ENCODE measurements at regions not wholly inside any gene's neighbourhood (a gene's known extent, or its start where the extent isn't known, plus 50 kb on each side); places are given as distances from the start of the nearest gene placed in this dataset.
"Not testable (repeated sequence)": the region's sequence is repeated elsewhere in the genome, so short reads cannot be mapped to it uniquely, and the experiment has no call there.

DNA sequence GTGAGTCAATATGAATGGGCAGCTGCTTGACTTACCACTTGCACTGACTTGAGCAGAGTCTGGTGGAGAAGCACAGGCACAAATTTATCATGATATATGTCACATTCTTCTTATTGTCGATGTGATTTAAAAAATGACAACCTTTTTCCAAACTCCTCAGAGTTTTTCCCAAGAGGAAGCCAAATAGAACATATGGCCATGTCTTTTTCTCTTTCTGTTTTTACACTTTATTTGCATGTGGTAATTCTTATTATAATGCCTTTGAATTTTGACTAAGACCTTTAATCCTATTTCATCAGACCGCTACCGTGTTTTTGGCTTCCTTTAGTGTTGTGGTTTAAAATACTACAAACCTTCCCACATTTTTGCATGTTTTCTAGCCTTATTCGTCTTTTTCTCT is 666.2 kb downstream of the PDCD6IP start:
- no peak for DNase-seq (ENCODE audit: low read depth in 2 of 2)
- no peak overlapping the region for H3K4me3 ChIP-seq (replicated peaks in 1 of 2; ENCODE audit: low read depth in 2 of 2, low read length in 2 of 2)
- TF ChIP-seq, protein P1, sequence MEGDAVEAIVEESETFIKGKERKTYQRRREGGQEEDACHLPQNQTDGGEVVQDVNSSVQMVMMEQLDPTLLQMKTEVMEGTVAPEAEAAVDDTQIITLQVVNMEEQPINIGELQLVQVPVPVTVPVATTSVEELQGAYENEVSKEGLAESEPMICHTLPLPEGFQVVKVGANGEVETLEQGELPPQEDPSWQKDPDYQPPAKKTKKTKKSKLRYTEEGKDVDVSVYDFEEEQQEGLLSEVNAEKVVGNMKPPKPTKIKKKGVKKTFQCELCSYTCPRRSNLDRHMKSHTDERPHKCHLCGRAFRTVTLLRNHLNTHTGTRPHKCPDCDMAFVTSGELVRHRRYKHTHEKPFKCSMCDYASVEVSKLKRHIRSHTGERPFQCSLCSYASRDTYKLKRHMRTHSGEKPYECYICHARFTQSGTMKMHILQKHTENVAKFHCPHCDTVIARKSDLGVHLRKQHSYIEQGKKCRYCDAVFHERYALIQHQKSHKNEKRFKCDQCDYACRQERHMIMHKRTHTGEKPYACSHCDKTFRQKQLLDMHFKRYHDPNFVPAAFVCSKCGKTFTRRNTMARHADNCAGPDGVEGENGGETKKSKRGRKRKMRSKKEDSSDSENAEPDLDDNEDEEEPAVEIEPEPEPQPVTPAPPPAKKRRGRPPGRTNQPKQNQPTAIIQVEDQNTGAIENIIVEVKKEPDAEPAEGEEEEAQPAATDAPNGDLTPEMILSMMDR (IDR thresholded peaks at IDR 0.05; ENCODE audit: low read depth, low read length): no peak

DNA sequence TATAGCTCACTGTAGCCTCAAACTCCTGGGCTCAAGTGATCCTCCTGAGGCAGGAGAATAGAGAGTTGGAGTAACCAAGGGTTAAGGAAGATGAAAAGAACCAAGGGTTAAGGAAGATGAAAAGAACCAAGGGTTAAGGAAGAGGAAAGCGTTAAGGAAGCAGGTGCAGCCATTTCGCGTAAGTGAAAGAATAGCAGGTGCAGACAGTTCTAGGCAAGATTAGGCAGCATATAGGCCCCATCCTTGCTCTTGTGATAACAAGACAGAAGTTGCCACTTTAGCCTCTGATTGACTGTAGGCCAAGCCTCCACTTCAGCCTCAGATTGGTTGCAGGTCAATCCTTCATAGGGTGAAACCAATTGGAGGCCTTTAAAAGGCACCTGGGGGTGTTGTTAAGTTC is 677.4 kb downstream of the PDCD6IP start:
- TF ChIP-seq, protein P1 (IDR thresholded peaks at IDR 0.05; ENCODE audit: low read depth, low read length): no peak
- DNase-seq (ENCODE audit: low read depth in 2 of 2): no peak
- no peak overlapping the region for H3K4me3 ChIP-seq (replicated peaks in 1 of 2; ENCODE audit: low read depth in 2 of 2, low read length in 2 of 2)

DNA sequence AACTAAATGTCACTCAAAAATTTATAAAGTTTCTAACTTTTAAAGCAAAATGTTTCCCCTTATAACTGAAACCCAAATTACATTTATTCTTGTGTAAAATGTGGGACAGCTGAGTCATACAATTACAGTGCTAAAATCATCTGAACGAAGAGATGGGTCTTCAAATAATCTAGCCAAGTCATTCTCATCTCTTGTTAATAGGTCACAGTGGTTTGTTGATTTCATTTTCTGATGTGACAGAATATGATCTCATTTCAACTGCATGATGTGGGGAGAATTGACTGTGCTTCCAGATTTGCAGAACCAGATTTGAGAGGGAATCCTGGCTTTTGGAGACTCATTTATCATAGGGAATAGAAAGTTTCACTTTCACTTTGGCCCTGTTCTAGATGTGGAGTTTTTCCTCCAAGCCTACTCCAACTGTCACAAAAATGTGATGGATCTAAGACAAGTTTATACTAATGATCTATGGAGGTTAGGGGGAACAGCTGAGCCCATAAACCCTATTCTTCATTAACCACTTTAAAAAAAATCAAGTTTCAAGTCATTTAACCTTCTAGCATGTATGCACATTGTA is 685.0 kb downstream of the PDCD6IP start:
- peak in 1 of 2 donors; percentile 5 for DNase-seq (ENCODE audit: low read depth in 2 of 2)
- peak overlapping the region in 1 of 2 donors; percentile 4 for H3K4me3 ChIP-seq (replicated peaks in 1 of 2; ENCODE audit: low read depth in 2 of 2, low read length in 2 of 2)
- TF ChIP-seq, protein P1 (IDR thresholded peaks at IDR 0.05; ENCODE audit: low read depth, low read length): no peak

DNA sequence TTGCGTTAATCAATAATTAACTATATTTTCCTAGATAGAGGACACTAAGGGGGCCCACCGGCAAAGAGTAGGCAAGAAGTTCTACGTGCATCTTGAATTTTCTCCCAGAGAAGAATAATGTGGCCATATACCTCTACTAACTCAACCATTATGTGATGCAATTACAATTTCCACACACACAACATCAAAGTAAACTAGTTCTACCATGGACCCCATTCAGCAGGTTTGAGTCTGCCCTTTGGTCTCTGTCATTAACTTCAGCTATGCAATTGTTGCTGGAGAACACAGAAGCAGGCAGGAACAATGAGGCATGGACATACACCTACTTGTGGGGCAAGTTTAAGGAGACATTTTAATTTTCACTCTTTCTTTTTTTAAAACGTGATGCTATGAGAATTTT is 705.9 kb downstream of the PDCD6IP start:
- no peak overlapping the region for H3K4me3 ChIP-seq (replicated peaks in 1 of 2; ENCODE audit: low read depth in 2 of 2, low read length in 2 of 2)
- DNase-seq (ENCODE audit: low read depth in 2 of 2): no peak
- TF ChIP-seq, protein P1 (IDR thresholded peaks at IDR 0.05; ENCODE audit: low read depth, low read length): no peak

DNA sequence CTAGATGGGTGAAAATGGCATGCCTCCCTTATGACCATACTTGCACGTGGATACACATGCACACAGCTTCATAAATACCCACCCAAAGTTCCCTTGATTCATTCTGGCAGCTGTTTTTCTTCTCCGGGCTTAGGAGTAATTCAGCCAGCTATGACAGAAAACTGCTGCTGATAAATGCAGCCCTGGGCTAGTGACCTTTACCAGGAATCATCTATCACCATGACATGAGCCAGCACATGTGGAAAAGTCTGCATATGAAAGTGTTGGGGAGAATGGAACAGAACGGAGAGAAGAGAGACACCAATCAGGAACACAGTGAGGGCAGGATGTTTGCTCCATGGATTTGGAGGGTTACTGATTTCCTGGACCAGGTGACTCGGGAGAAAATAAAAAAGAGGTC is 706.3 kb downstream of the PDCD6IP start:
- TF ChIP-seq, protein P1 (IDR thresholded peaks at IDR 0.05; ENCODE audit: low read depth, low read length): no peak
- no peak for DNase-seq (ENCODE audit: low read depth in 2 of 2)
- no peak overlapping the region for H3K4me3 ChIP-seq (replicated peaks in 1 of 2; ENCODE audit: low read depth in 2 of 2, low read length in 2 of 2)

DNA sequence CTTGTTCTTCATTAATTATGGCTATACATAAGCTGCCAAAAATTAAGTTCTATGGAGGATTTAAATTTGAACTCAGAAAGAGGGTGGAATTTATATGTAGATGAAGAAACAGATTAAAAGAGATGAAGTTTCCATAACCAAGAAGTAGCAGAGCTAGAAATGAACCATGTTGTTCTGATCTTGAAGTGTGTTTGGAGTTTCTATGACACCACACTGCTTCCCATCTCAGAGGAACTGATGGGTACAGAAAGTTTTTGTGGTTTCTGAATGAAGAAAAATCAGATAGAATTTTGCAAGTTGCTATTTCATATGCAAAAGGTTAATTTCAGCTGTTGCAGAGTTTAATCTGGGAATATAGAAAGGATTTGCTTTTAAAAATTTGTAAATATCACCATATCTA is 710.3 kb downstream of the PDCD6IP start:
- no peak for DNase-seq (ENCODE audit: low read depth in 2 of 2)
- TF ChIP-seq, protein P1 (IDR thresholded peaks at IDR 0.05; ENCODE audit: low read depth, low read length): no peak
- H3K4me3 ChIP-seq (replicated peaks in 1 of 2; ENCODE audit: low read depth in 2 of 2, low read length in 2 of 2): no peak overlapping the region

DNA sequence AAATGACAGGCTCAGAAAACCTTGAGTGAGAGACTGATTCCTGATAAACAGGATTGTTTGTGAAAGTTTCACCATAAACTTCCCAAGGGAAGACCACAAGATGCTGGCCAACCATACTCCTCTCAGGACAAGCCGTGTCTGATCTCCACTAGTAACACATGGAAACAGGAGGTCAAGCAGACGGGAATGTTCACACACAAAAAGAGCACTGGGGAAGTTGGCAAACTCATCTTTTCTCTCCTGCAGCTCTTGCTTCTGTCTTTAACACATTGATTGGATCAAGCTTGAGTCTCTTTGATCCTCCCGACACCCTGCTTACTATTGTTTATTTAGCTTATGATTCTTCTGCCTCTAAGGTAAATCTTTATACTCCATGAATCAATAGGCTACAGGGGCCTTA is 713.5 kb downstream of the PDCD6IP start:
- no peak for DNase-seq (ENCODE audit: low read depth in 2 of 2)
- H3K4me3 ChIP-seq (replicated peaks in 1 of 2; ENCODE audit: low read depth in 2 of 2, low read length in 2 of 2): no peak overlapping the region
- TF ChIP-seq, protein P1 (IDR thresholded peaks at IDR 0.05; ENCODE audit: low read depth, low read length): no peak

DNA sequence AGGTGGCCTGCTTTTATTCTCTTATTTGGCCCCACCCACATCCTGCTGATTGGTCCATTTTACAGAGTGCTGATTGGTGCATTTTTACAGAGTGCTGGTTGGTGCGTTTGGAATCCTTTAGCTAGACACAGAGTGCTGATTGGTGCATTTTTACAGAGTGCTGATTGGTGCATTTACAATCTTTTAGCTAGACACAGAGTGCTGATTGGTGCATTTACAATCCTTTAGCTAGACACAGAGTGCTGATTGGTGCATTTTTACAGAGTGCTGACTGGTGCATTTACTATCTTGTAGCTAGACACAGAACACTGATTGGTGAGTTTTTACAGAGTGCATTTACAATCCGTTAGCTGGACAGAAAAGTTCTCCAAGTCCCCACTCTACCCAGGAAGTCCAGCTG is 720.6 kb downstream of the PDCD6IP start:
- not testable (repeated sequence) for DNase-seq (ENCODE audit: low read depth in 2 of 2)

More for the DNA sequence above, 720.6 kb downstream of the PDCD6IP start:
- not testable (repeated sequence) for H3K4me3 ChIP-seq (replicated peaks in 1 of 2; ENCODE audit: low read depth in 2 of 2, low read length in 2 of 2)
